Transverse colon (tissue), 3 donors: ENCODE measurements at regions not wholly inside any gene's neighbourhood (a gene's known extent, or its start where the extent isn't known, plus 50 kb on each side); places are given as distances from the start of the nearest gene placed in this dataset.

Source experiments
- POLR2A ChIP-seq: fragments of 450-650 bp; IDR thresholded peaks from one replicate; pipeline ENCODE4 v1.6.1; 2016; ENCODE audit warnings: antibody characterized with exemption, mild to moderate bottlenecking, moderate library complexity
- TF ChIP-seq, protein P1 (sequence below), 5 experiments: fragments of 200-600 bp in 3 of 5; fragments of 450-650 bp in 2 of 5; sonication (generic) in 3 of 5; IDR thresholded peaks; 1 replicate in 2 of 5; 2 replicates in 3 of 5; pipeline ENCODE4 v1.5.1; 2016 to 2017; ENCODE audit warnings: antibody characterized with exemption in 5 of 5, inconsistent platforms in 3 of 5, mild to moderate bottlenecking in 2 of 5, moderate library complexity in 1 of 5

DNA sequence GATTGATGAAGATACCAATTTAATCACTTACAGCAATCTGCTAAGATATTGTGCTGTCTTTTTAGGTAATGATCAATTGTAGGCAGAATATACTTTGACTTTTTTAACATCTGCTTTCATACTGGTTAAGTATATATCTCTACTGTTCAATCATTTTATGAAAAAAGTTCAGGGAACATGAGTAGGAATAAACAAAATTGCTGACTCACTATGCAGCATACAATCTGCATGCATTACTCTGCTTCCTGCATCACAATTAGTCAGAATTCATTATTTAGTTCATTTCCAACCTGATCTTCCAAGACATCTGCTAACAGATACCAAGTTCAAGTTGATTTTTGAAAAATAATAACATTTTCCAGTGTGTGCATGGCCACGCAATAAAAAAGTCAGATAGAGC lies 1430.4 kb upstream of the LRRTM1 start:
- TF ChIP-seq, protein P1, sequence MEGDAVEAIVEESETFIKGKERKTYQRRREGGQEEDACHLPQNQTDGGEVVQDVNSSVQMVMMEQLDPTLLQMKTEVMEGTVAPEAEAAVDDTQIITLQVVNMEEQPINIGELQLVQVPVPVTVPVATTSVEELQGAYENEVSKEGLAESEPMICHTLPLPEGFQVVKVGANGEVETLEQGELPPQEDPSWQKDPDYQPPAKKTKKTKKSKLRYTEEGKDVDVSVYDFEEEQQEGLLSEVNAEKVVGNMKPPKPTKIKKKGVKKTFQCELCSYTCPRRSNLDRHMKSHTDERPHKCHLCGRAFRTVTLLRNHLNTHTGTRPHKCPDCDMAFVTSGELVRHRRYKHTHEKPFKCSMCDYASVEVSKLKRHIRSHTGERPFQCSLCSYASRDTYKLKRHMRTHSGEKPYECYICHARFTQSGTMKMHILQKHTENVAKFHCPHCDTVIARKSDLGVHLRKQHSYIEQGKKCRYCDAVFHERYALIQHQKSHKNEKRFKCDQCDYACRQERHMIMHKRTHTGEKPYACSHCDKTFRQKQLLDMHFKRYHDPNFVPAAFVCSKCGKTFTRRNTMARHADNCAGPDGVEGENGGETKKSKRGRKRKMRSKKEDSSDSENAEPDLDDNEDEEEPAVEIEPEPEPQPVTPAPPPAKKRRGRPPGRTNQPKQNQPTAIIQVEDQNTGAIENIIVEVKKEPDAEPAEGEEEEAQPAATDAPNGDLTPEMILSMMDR (IDR thresholded peaks at IDR 0.05), result no peak
- no peak for TF ChIP-seq POLR2A
